Tibial nerve (tissue), 4 donors: ENCODE measurements at regions not wholly inside any gene's neighbourhood (a gene's known extent, or its start where the extent isn't known, plus 50 kb on each side); places are given as distances from the start of the nearest gene placed in this dataset.

Experiments used
- EP300 ChIP-seq, 2 donors: sonication (generic); formaldehyde crosslinking; IDR thresholded peaks; one replicate each; pipeline ENCODE4 v1.6.1; 2017; ENCODE audit warnings: antibody characterized with exemption in 2 of 2, mild to moderate bottlenecking in 1 of 2
- POLR2A ChIP-seq, 2 donors: fragments of 450-650 bp; IDR thresholded peaks; one replicate each; pipeline ENCODE4 v1.6.1; 2017; ENCODE audit warnings: antibody characterized with exemption in 2 of 2, mild to moderate bottlenecking in 2 of 2, moderate library complexity in 2 of 2
- TF ChIP-seq, protein P1 (sequence below), 5 experiments: fragments of 200-600 bp in 3 of 5; fragments of 450-650 bp in 2 of 5; sonication (generic) in 3 of 5; IDR thresholded peaks; one replicate each; pipeline ENCODE4 v1.5.1; 2016 to 2019; ENCODE audit warnings: antibody characterized with exemption in 5 of 5, mild to moderate bottlenecking in 3 of 5, moderate library complexity in 2 of 5

DNA sequence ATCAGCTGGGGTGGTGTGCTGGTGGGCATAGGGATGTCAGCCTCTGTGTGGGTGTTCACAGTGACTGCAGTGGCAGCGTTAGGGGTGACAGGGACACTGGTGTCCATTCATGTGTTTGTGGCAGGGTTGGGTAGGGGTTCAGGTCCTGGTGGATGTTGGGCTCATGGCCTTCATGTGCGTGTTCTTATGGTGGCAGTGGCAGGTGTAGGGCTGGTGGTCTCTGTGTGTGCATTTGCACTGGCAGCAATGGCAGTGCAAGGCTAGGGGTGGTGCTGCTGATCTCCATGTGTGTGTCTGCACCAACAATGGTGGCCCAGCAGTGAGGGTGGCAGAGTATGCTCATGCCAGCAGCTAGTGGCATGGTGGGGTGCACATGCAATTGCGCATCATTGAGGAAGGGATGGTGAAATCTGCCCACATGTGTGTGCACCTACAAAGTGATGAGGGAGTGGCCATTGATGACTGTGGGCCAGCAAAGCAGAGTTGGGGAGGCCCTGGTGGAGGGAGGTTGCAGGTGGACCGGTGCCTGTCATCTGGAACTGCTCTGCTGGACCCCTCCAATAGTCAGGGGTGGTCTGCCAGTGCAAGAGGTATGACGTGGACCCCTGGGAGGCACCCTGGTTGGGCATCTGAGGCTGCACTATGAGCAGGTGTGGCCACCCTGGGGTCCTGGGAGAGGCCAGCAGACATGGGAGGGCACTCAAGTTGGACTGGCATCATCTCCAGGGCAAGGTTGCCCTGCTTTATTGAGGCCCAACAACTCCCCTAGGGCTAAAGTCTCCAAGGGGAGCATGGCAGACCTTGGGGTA, 182.9 kb downstream of the TTC6 start:
- TF ChIP-seq, protein P1, sequence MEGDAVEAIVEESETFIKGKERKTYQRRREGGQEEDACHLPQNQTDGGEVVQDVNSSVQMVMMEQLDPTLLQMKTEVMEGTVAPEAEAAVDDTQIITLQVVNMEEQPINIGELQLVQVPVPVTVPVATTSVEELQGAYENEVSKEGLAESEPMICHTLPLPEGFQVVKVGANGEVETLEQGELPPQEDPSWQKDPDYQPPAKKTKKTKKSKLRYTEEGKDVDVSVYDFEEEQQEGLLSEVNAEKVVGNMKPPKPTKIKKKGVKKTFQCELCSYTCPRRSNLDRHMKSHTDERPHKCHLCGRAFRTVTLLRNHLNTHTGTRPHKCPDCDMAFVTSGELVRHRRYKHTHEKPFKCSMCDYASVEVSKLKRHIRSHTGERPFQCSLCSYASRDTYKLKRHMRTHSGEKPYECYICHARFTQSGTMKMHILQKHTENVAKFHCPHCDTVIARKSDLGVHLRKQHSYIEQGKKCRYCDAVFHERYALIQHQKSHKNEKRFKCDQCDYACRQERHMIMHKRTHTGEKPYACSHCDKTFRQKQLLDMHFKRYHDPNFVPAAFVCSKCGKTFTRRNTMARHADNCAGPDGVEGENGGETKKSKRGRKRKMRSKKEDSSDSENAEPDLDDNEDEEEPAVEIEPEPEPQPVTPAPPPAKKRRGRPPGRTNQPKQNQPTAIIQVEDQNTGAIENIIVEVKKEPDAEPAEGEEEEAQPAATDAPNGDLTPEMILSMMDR (IDR thresholded peaks at IDR 0.05) = no peak
- no peak for TF ChIP-seq EP300 (IDR thresholded peaks at IDR 0.05)
- TF ChIP-seq POLR2A (IDR thresholded peaks at IDR 0.05) = no peak
